ENCODE measurements at regions not wholly inside any gene's neighbourhood (a gene's known extent, or its start where the extent isn't known, plus 50 kb on each side); places are given as distances from the start of the nearest gene placed in this dataset.

DNA sequence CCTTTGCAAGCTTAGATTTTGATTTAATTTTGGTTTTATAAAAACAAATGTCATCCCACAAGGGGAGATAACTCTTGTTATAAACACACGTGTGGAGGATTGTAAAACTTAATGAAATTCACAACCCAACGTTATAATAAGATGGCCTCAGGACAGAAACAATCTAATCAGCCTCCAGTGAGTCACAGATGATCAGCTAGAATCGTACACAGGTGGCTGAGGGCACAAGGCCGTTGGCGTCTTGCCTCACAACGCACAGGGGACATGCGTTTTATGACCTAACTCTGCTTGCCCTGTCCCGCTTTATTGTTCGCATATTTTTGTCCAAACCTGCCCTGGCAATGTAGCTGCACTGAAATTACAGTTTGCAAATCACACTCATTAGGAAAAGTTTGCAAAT, 121.9 kb upstream of the PDZRN3 start:
- Histone ChIP-seq H2BK15ac (ENCODE audit: low read depth, low read length) (no peak overlapping the region), H3T11ph (ENCODE audit: low read length) (no peak overlapping the region), H2AFZ (ENCODE audit: low read length) (no peak overlapping the region), H3K18ac (ENCODE audit: insufficient read length, low read depth, low read length) (no peak overlapping the region), H3K56ac (ENCODE audit: insufficient read length, low read depth, low read length) (no peak overlapping the region), H2AK5ac (ENCODE audit: insufficient read length, low read length) (no peak overlapping the region), H2BK12ac (ENCODE audit: insufficient read length, low read depth, low read length) (no peak overlapping the region), H3K79me2 (ENCODE audit: insufficient read depth, low read length) (no peaks in the 10 kb centered on the region), H3K9ac (ENCODE audit: extremely low read depth, insufficient read length, low read length) (no peak overlapping the region), H3K79me1 (ENCODE audit: insufficient read depth, low read depth, low read length, poor library complexity, severe bottlenecking) (no peaks in the 10 kb centered on the region), H4K20me1 (ENCODE audit: control insufficient read depth, insufficient read depth, insufficient read length) (no peaks in the 10 kb centered on the region), H4K8ac (replicated peaks; ENCODE audit: insufficient read length, low read depth, low read length) (no peak overlapping the region), H2BK5ac (ENCODE audit: insufficient read length, low read length) (no peak overlapping the region), H3K9me3 (ENCODE audit: control insufficient read depth, low read depth, low read length) (no peaks in the 10 kb centered on the region), H3K27me3 (ENCODE audit: insufficient read depth, low read length) (no peaks in the 10 kb centered on the region), H3K4me2 (ENCODE audit: insufficient read depth, insufficient read length, low read length) (no peak overlapping the region), H3K23ac (ENCODE audit: insufficient read length, low read depth, low read length) (no peak overlapping the region), H3K14ac (ENCODE audit: insufficient read depth, low read length) (no peak overlapping the region), H2BK20ac (ENCODE audit: low read depth, low read length, poor library complexity, severe bottlenecking) (no peak overlapping the region), H3K4ac (ENCODE audit: low read depth, low read length) (no peak overlapping the region), H2BK120ac (ENCODE audit: low read depth, low read length, poor library complexity, severe bottlenecking) (no peak overlapping the region), H3K23me2 (ENCODE audit: insufficient read length, low read depth, low read length, poor library complexity, severe bottlenecking) (no peaks in the 10 kb centered on the region), H4K5ac (ENCODE audit: insufficient read length, low read depth, low read length) (no peak overlapping the region), H3K4me1 (ENCODE audit: insufficient read depth, low read length) (no peaks in the 10 kb centered on the region), H3K27ac (ENCODE audit: insufficient read length, low read depth, low read length) (no peak overlapping the region), H4K91ac (ENCODE audit: insufficient read length, low read depth, low read length) (no peak overlapping the region)
- no peak for DNase-seq
- H3K4me3 Mint-ChIP-seq = no peak overlapping the region
- WGBS (ENCODE audit: extremely low coverage, insufficient read length, low lambda C conversion rate) = no CpG with 5 or more reads among the region's 9 CpGs
- H3K9me3 Mint-ChIP-seq = no peaks in the 10 kb centered on the region
- 0 out of 4 replicates have a peak, but pooled peaks cover 2 to 5% of the 10 kb centered on the region in 2 experiments for H3K4me1 Mint-ChIP-seq
- TF ChIP-seq, protein P1, sequence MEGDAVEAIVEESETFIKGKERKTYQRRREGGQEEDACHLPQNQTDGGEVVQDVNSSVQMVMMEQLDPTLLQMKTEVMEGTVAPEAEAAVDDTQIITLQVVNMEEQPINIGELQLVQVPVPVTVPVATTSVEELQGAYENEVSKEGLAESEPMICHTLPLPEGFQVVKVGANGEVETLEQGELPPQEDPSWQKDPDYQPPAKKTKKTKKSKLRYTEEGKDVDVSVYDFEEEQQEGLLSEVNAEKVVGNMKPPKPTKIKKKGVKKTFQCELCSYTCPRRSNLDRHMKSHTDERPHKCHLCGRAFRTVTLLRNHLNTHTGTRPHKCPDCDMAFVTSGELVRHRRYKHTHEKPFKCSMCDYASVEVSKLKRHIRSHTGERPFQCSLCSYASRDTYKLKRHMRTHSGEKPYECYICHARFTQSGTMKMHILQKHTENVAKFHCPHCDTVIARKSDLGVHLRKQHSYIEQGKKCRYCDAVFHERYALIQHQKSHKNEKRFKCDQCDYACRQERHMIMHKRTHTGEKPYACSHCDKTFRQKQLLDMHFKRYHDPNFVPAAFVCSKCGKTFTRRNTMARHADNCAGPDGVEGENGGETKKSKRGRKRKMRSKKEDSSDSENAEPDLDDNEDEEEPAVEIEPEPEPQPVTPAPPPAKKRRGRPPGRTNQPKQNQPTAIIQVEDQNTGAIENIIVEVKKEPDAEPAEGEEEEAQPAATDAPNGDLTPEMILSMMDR (conservative IDR thresholded peaks at IDR 0.05) = no peak
- no peak overlapping the region for H3K27ac Mint-ChIP-seq
- H3K36me3 Mint-ChIP-seq (ENCODE audit: insufficient read depth in 1 of 3, low read depth in 3 of 3) = no peaks in the 10 kb centered on the region
- H3K27me3 Mint-ChIP-seq (ENCODE audit: low read depth) = no peaks in the 10 kb centered on the region

Data from H9 (cell line).